Left renal cortex interstitium (tissue), 4 donors: ENCODE measurements at regions not wholly inside any gene's neighbourhood (a gene's known extent, or its start where the extent isn't known, plus 50 kb on each side); places are given as distances from the start of the nearest gene placed in this dataset.

Source experiments
- DNase-seq, 4 donors: peaks; one replicate each; pipeline ENCODE4 v3.0.0-alpha.2; 2013; ENCODE audit warnings: low read depth in 4 of 4, low spot score in 2 of 4, missing footprints in 1 of 4

DNA sequence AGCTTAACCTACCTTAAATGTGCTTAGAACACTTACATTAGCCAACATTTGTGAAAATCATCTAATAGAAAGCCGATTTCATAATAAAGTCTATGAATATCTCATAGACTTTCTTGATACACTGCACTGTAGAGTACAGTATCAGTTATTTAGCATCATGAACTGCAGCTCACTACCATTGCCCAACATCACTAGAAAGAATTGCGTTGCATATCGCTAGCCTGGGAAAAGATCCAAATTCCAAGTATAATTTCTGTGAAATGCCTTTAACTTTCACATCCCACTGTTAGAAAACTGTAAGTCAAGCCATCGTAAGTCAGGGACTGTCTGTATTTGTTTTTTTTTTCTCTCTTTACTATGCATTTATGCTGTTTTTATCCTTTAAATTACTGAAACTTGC lies 918.6 kb upstream of the PABPC4L start:
- no peak for DNase-seq

DNA sequence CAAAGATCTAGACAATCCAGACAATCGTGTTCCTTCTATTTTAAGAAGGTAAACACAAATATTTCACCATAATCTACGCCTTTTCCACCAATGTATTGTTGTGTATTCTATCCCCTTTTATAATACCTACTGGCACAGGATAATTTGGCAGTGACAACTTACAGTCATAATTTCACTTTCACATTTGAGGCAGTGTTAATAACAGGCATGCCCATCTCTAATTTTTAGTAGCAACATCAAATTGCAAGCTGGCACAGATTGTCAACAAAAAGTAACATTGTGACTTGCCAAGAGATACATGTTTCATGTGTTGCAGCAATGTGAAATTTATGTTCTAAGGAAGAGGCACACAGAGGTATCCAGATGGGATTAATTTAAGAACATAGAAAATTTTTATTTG lies 912.5 kb upstream of the PABPC4L start:
- DNase-seq, result no peak

GRCh38 chr4:135098061-135098460 lies 896.5 kb upstream of the PABPC4L start:
- DNase-seq, result no peak

DNA sequence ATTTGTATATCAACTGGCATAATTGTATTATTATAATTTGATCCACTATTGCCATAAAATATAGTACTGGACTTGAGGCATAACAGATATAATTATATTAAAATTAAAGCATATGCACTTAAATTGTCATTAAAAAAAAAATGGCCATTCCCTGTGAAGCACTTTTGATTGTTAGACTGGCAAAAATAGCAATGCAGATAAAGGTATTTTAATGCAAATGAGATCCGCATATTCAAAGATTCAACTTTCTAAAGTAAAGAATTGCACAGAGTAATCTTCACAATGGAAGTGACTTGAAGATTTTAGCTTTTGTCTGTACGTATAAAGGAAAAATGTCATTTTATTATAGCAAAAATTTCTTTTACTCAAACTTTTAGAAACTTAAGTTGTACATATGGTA lies 871.8 kb upstream of the PABPC4L start:
- no peak for DNase-seq

- DNase-seq, result no peak
Measured at GRCh38 chr4:135072553-135072952, 871.0 kb upstream of the PABPC4L start.

- DNase-seq, result no peak
Measured at GRCh38 chr4:135065366-135065765, 863.8 kb upstream of the PABPC4L start.

- DNase-seq, result no peak
Measured at GRCh38 chr4:135050086-135050717, 848.6 kb upstream of the PABPC4L start.

DNA sequence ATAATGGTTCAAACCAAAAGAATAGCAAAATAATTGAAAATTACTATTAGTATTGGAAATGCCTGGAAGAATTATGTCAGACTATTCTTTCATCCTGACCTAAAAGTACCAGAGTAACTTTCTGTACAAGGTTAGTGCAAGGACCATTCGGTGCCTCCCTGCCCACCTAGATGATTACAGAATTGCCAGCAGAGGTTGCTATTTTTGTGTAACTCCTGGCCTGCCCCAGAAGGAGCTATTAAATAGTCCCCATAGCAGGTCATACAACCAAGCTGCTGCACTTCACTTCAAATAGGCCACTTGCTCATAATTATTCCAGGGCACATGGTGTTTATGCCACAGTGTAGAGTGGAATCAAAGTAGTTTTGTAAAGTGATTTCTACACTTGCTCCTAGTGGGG lies 831.1 kb upstream of the PABPC4L start:
- no peak for DNase-seq

DNA sequence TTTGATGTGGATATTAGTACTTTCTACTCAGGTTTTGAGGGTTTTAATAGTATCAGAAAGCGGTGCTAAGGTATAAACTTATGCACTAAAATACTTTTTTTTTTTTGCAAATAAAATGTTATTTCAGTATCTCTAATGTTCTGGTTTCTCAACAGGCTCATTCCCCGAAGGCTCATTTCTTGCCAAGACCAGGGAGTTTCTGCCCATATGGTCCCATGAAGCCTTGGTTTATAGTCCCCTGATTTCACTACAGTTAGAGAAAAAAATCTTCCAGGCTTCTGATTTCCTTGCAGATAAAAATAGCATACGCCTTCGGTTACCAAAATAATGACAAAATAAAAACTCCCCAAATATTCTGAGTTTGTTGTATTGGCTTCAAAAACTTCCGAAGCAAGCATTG lies 814.2 kb upstream of the PABPC4L start:
- DNase-seq, result no peak

- no peak for DNase-seq
Measured at GRCh38 chr4:135007400-135007799, 805.8 kb upstream of the PABPC4L start.

DNA sequence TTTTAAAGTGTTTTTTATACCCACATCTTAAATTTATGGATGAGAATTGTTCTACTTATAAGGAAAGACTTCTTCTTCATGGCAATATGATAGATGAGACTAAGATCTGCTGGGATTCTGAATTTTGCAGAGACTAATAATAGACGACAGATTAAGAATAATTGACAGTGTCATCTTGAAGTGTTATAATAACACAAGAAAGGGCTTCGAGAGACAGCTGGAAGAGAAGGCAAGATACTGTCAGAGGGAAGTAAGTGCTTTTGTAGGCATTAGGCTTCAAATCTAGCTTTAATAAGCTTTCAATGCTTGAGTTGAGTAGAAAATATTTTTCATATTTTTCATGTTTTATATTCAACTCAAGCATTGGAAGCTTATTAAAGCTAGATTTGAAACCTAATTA lies 797.6 kb upstream of the PABPC4L start:
- no peak for DNase-seq

- no peak for DNase-seq
Measured at GRCh38 chr4:134961963-134962362, 760.4 kb upstream of the PABPC4L start.

GRCh38 chr4:134958862-134959261 lies 757.3 kb upstream of the PABPC4L start:
- DNase-seq, result no peak

DNA sequence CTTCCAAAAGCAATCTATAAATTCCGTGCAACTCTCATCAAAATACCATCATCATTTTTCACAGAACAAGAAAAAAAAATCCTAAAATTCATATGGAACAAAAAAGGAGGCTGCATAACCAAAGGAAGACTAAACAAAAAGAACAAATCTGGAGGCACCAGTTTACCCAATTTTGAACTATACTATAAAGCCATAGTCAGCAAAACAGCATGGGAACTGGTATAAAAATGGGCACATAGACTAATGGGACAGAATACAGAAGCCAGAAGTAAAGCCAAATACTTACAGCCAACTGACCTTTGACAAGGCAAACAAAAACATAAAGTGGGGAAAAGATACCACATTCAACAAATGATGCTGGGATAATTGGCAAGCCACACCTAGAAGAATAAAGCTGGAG lies 753.5 kb upstream of the PABPC4L start:
- DNase-seq, result no peak

DNA sequence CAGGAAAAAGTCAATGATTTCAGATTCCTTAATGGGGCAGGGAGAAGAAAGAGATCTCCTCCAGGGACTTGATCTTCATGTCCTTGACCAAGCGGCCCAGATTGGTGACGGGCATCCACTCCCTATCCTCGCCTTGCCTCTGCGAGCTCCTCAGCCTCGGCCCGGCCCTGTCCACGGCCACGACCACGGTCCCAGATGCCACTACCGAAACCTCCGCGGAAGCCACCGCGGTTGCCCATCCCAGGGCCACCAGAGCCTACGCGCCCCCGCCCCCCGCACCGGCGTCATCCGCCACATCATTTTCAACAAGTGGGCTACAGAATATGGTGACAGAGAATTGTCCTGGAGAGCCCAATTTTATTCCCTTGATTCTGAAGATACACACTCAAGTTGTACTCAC lies 751.2 kb upstream of the PABPC4L start:
- no peak for DNase-seq

DNA sequence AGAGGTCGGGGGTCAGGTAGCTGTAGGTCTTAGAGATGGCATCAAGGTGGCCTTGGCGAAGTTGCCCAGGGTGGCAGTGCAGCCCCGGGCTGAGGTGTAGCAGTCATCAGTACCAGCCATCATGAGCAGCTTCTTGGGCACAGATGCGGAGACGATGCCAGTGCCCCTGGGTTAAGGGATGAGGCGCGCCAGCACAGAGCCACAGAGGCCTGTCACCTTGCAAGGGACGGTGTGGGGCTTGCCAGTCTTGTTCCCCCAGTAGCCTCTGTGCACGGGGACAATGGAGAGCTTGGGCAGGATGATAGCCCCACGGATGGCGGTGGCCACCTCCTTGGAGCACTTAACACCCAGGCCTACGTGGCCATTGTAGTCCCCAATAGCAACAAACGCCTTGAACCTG lies 750.7 kb upstream of the PABPC4L start:
- DNase-seq, result no peak

- DNase-seq, result no peak
Measured at GRCh38 chr4:134948110-134948642, 746.6 kb upstream of the PABPC4L start.

GRCh38 chr4:134944115-134944514 lies 742.5 kb upstream of the PABPC4L start:
- DNase-seq, result no peak

DNA sequence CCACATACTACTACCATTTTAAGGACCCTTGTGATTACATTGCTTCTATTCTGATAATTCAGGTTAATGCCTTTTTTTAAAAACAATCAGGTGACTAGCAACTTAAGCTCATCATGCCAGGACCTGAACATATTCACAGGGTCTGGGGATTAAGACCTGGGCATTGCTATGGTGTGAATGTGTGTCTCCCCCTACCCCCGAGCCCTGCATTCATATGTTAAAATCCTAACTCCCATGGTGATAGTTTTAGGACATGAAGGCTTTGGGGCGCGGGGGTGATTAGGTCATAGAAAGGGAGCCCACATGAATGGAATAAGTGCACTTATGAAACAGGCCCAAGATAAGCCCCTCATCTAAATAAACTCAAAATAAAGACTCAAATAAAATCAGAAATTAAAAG lies 734.4 kb upstream of the PABPC4L start:
- no peak for DNase-seq

GRCh38 chr4:134935320-134935719 lies 733.7 kb upstream of the PABPC4L start:
- no peak for DNase-seq

- no peak for DNase-seq
Measured at GRCh38 chr4:134934036-134934808, 732.6 kb upstream of the PABPC4L start.

GRCh38 chr4:134915355-134915754 lies 713.8 kb upstream of the PABPC4L start:
- DNase-seq, result no peak
